ENCODE measurements at regions not wholly inside any gene's neighbourhood (a gene's known extent, or its start where the extent isn't known, plus 50 kb on each side); places are given as distances from the start of the nearest gene placed in this dataset.

- TF ChIP-seq CTCF (IDR thresholded peaks at IDR 0.05) = no peak
- no peak for TF ChIP-seq POLR2AphosphoS5 (IDR thresholded peaks at IDR 0.05; ENCODE audit: low read depth, low read length)
- TF ChIP-seq TCF7L2 (IDR thresholded peaks at IDR 0.05; ENCODE audit: low read depth, low read length) = no peak
- TF ChIP-seq REST (IDR thresholded peaks at IDR 0.05; ENCODE audit: insufficient read depth in 1 of 2, low read depth in 2 of 2, low read length in 1 of 2) = no peak
- no peak for TF ChIP-seq SIN3A (IDR thresholded peaks at IDR 0.05; ENCODE audit: borderline replicate concordance, insufficient read depth, low read depth, low read length)
Measured at GRCh38 chr5:68848091-68848490, 245.7 kb upstream of the SLC30A5 start.
